ENCODE measurements at regions not wholly inside any gene's neighbourhood (a gene's known extent, or its start where the extent isn't known, plus 50 kb on each side); places are given as distances from the start of the nearest gene placed in this dataset.

GRCh38 chr7:41142904-41143473, 559.9 kb downstream of the INHBA start:
- no peak overlapping the region for H3K4me3 Mint-ChIP-seq
- H3K4me1 Mint-ChIP-seq, result peaks cover 7% of the 10 kb centered on the region

GRCh38 chr7:41139789-41140188, 563.1 kb downstream of the INHBA start:
- H3K4me3 Mint-ChIP-seq, result no peak overlapping the region
- Histone ChIP-seq H3K27ac (ENCODE audit: low read depth, low read length) (no peak overlapping the region), H3K36me3 (ENCODE audit: control insufficient read depth, insufficient read depth, low read length) (no peaks in the 10 kb centered on the region), H3K4me3 (ENCODE audit: low read length) (no peak overlapping the region), H3K27me3 (ENCODE audit: control insufficient read depth, insufficient read depth, low read length, poor library complexity, severe bottlenecking) (no peaks in the 10 kb centered on the region), H3K4me1 (ENCODE audit: control insufficient read depth, insufficient read depth, low read length) (no peaks in the 10 kb centered on the region), H3K9ac (ENCODE audit: extremely low read depth, low read length, poor library complexity, severe bottlenecking) (no peak overlapping the region), H3K9me3 (ENCODE audit: control insufficient read depth, low read length) (no peaks in the 10 kb centered on the region)
- H3K27me3 Mint-ChIP-seq (ENCODE audit: insufficient read depth), result peaks cover 3% of the 10 kb centered on the region
- no peaks in the 10 kb centered on the region for H3K36me3 Mint-ChIP-seq (ENCODE audit: low read depth)
- DNase-seq, result no peak
- H3K27ac Mint-ChIP-seq, result no peak overlapping the region
- H3K9me3 Mint-ChIP-seq, result no peaks in the 10 kb centered on the region
- TF ChIP-seq CTCF (conservative IDR thresholded peaks at IDR 0.05), result no peak
- WGBS, 2 experiments (ENCODE audit: insufficient coverage in 1 of 2, insufficient read length in 1 of 2), result 60 to 91% methylated on average over 2 to 5 of the region's 5 CpGs
- no peaks in the 10 kb centered on the region for H3K4me1 Mint-ChIP-seq

More at GRCh38 chr7:41142904-41143473, 559.9 kb downstream of the INHBA start:
- H3K4me1 ChIP-seq (ENCODE audit: control insufficient read depth, insufficient read depth, low read length), result no peaks in the 10 kb centered on the region
- DNase-seq, result no peak
- no peak overlapping the region for H3K4me3 ChIP-seq (ENCODE audit: low read length)
- no peaks in the 10 kb centered on the region for H3K36me3 ChIP-seq (ENCODE audit: control insufficient read depth, insufficient read depth, low read length)
- H3K27me3 ChIP-seq (ENCODE audit: control insufficient read depth, insufficient read depth, low read length, poor library complexity, severe bottlenecking), result no peaks in the 10 kb centered on the region
- H3K27me3 Mint-ChIP-seq (ENCODE audit: insufficient read depth), result no peaks in the 10 kb centered on the region
- H3K9ac ChIP-seq (ENCODE audit: extremely low read depth, low read length, poor library complexity, severe bottlenecking), result no peak overlapping the region
- no peak overlapping the region for H3K27ac Mint-ChIP-seq
- no peaks in the 10 kb centered on the region for H3K36me3 Mint-ChIP-seq (ENCODE audit: low read depth)
- H3K9me3 Mint-ChIP-seq, result no peaks in the 10 kb centered on the region
- no peak overlapping the region for H3K27ac ChIP-seq (ENCODE audit: low read depth, low read length)
- no peaks in the 10 kb centered on the region for H3K9me3 ChIP-seq (ENCODE audit: control insufficient read depth, low read length)
- TF ChIP-seq CTCF (conservative IDR thresholded peaks at IDR 0.05), result no peak

- Mint-ChIP-seq H3K4me3 (no peak overlapping the region), H3K27me3 (ENCODE audit: insufficient read depth) (peaks cover 3% of the 10 kb centered on the region), H3K9me3 (no peaks in the 10 kb centered on the region), H3K4me1 (peaks cover 4% of the 10 kb centered on the region), H3K27ac (no peak overlapping the region), H3K36me3 (ENCODE audit: low read depth) (no peaks in the 10 kb centered on the region)
- 92 to 95% methylated on average over 7 to 15 of the region's 15 CpGs for WGBS, 2 experiments (ENCODE audit: insufficient coverage in 1 of 2, insufficient read length in 1 of 2)
- no peaks in the 10 kb centered on the region for H3K27me3 ChIP-seq (ENCODE audit: control insufficient read depth, insufficient read depth, low read length, poor library complexity, severe bottlenecking)
- H3K36me3 ChIP-seq (ENCODE audit: control insufficient read depth, insufficient read depth, low read length), result no peaks in the 10 kb centered on the region
- peak; percentile 46 for DNase-seq
- H3K4me1 ChIP-seq (ENCODE audit: control insufficient read depth, insufficient read depth, low read length), result no peaks in the 10 kb centered on the region
- H3K27ac ChIP-seq (ENCODE audit: low read depth, low read length), result no peak overlapping the region
- TF ChIP-seq CTCF (conservative IDR thresholded peaks at IDR 0.05), result no peak
- H3K4me3 ChIP-seq (ENCODE audit: low read length), result no peak overlapping the region
- H3K9me3 ChIP-seq (ENCODE audit: control insufficient read depth, low read length), result no peaks in the 10 kb centered on the region
- no peak overlapping the region for H3K9ac ChIP-seq (ENCODE audit: extremely low read depth, low read length, poor library complexity, severe bottlenecking)
Measured at GRCh38 chr7:41136551-41136950, 566.3 kb downstream of the INHBA start.
